ENCODE measurements at regions not wholly inside any gene's neighbourhood (a gene's known extent, or its start where the extent isn't known, plus 50 kb on each side); places are given as distances from the start of the nearest gene placed in this dataset.
A peak's percentile ranks its signal among the peaks of the same experiment; 100 is the strongest.

- DNase-seq = no peak
These were observed 716.1 kb downstream of the QKI start for GRCh38 chr6:164130585-164130984.

- peak; percentile 33 for DNase-seq
These were observed 715.6 kb downstream of the QKI start for GRCh38 chr6:164130151-164130550.

- DNase-seq = no peak
These were observed 714.7 kb downstream of the QKI start for GRCh38 chr6:164129218-164129617.

- no peak for DNase-seq
These were observed 713.6 kb downstream of the QKI start for GRCh38 chr6:164128101-164128500.

DNA sequence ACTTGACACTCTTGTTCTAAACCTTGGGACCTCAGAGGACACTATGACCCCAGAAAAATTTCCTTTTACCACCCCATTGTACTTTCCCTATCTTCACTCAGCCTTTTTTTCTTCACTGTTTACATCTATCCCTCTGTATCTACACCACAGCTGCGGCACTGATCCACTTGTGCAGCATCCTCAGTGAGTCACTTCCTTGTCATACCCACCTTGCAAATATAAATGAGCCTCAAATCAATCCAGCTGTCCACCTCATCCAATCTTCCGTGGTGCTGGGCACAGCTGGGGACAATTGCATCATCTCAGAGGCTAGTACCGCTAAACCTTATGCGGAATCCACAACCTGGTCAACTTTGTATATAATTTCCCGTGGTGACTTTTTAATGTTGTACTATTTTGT lies 710.5 kb downstream of the QKI start:
- no peak for DNase-seq

- DNase-seq = no peak
These were observed 710.0 kb downstream of the QKI start for GRCh38 chr6:164124473-164124872.

GRCh38 chr6:164122109-164122508 lies 707.6 kb downstream of the QKI start:
- DNase-seq = no peak

GRCh38 chr6:164121527-164121926 lies 707.0 kb downstream of the QKI start:
- DNase-seq = no peak

- DNase-seq = no peak
These were observed 700.1 kb downstream of the QKI start for GRCh38 chr6:164114651-164115050.

DNA sequence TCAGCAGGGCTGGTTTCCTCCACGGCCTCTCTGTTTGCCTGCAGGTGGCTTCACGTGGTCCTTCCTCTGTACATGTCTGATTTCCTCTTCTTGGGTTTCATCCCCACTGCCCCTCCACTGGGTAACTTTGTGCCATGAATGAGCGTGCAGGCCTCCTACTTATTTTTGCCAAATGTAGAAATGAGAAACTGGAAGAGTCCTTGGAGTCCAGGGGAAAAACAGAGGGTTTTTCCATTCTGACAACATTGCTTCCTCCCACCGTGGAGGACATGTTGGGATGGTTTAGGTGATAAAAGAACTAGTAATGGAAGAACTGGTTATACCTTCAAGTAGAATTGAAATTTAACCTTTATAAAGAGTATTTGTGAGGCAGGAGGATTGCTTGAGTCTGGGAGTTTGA lies 699.5 kb downstream of the QKI start:
- no peak for DNase-seq

GRCh38 chr6:164113637-164114036 lies 699.1 kb downstream of the QKI start:
- no peak for DNase-seq

DNA sequence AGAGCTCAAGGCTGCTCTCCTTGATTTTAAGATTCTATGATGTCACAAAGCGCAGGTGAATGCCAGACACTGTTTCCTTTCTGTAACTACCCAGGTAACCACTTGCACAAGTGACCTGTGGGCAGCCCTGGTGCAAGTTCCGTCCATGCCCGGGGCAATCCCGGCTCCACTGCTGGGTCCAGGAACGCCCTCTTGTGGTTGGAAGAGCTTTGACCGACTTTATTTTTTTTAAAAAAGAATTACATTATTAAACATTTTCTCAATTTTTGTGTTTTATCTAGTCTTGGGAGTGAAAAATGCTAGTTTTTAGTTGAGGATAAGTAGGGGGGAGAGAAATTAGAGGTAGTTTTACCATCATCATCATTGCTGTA lies 695.2 kb downstream of the QKI start:
- DNase-seq = no peak

DNA sequence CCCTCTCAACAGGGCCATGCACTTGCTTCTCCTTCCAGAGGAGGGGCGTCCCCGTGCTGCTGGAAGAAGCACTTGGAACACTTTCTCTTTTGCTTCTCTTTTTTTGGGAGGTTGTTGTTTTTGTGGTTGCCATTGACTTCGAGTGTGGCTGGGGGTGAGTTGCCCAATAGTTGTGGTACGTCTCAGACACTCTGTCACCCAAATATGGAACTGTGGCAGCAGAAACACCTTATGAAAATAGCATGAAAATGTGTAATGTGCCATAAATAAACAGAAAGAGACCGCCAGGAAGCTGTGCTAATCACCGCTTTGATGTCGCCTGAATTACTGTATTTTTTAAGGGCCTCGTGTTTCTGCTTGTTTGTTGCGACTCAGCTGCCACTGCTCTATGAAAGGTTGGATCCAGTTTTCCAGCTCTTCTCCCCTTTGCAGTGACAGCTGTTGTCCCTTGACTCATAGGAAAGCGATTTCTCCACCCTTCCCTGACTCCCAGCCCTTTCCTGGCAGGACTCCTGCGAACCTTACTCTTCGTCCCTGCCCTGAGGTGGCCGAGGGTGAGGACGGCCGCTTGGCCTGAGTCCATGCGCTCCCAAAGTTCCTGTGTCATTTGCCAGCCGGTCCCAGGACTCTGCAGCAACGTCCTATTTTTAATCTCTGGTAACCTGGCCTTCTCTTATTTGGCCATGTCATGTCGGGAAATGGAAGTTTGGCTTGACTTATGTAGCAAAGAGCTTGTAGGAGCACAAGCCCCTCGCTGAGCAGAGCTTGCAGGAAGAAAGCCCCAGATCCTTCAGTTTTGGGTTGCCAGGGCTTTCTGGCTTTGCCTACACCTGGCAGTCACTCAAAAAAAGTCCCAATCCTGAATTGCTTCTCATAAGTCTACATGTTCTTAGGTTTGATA lies 694.6 kb downstream of the QKI start:
- DNase-seq = peak; percentile 76

DNA sequence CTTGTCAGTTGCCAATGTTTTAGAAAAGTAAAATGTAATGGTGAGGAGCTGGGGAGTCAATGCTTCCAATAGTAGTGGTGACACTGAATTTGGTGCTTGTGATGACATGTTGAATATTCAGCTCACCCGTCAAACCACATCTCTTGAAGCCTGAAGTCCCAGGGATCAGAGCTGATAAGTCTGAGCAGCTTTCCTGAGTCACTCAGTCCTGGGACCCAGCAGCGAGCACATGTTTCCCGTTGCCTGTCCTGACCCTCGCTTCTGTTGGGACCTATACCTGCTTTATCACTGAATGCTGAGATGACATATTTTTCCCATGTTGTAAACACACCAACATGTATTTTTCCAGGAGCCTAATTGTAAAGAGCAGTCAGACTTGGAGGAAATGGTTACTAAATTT lies 693.6 kb downstream of the QKI start:
- no peak for DNase-seq

GRCh38 chr6:164107297-164107995 lies 692.9 kb downstream of the QKI start:
- no peak for DNase-seq

GRCh38 chr6:164106345-164106769 lies 691.8 kb downstream of the QKI start:
- DNase-seq = peak; percentile 46

DNA sequence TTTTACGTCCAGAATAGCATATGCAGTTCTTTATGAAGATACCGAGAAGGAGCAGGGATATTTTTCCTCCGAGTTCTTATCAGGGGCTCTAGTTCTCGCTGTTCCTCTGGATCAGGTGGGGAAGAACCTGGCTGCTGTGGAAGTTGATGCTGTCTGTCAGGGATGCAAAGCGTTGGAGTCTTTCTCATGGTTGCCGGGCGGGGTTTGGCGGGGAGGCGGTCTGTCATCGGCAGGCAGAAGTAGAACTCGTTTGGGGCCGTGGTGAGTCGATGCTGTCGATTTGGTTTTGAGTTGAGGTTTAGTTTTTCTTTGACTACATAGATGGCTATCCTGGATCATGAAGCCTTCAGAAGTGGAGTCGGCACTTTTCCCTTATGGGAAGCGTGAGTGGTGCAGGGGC lies 691.2 kb downstream of the QKI start:
- no peak for DNase-seq

- no peak for DNase-seq
These were observed 689.9 kb downstream of the QKI start for GRCh38 chr6:164104432-164104831.

DNA sequence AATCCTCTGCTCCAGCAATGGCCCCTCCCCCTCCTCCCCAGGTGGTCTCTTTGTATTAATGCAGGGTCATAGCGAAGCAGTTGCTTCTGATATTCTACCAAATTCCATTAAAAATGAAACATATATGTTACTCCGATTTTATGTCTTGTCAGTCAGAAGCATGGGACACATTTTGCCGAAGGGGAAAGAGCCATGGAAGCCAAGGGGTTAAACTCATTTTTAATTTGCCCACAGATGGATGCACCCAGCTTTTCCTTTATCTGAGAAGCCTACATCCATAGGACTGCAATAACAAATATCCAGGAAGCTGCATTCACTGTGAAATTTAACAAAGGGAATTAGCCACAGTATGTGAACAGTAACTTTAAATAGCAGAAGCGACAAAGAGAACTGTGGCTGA lies 688.2 kb downstream of the QKI start:
- no peak for DNase-seq

DNA sequence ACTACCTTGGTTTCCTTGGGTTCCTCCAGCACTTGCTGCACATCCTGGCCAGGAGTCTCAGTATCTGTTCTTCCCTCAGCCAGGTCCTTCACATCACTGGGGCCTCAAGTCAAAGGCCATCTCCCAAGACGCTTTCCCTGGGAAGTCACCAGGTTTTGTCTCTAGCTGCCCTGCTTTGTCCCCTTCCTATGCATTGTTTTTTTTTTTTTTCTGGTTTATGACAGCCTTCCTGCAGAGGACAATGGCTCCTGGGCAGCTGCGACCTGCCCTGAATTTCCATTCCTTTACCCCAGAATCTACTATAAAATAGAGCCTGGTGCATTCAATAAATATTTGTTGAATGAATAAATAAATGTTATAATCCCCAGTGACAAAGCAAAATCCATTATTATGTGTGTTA lies 687.3 kb downstream of the QKI start:
- DNase-seq = no peak

DNA sequence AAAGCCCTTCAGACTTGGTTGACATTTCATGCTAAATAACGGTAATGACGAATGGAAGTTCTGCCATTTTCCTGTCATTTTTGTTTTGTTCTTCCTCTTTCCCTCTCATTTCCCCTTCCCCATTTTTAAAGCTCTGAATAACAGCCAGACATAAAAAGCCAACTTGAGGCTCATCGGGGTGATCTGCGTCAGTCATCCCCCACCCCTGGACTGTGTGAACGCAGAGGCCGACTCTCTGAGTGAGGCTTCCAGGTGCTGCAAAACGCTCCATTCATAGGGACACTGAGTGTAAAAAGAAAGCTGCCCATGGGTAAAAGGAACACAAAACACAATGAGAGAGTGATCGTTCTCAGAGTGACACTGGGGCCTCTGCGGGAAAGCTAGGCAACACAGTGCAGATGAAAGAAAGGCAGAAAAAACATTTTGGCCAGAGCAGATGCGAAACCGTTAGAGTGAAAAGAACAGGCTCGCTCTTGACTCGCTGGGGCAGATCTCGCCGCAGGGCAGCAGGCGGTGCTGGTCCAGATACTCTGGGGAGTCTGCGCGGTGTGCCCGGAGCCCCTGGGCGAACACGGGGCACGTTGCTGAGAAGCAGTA lies 684.8 kb downstream of the QKI start:
- DNase-seq = no peak

GRCh38 chr6:164098857-164099267 lies 684.3 kb downstream of the QKI start:
- DNase-seq = peak; percentile 42

DNA sequence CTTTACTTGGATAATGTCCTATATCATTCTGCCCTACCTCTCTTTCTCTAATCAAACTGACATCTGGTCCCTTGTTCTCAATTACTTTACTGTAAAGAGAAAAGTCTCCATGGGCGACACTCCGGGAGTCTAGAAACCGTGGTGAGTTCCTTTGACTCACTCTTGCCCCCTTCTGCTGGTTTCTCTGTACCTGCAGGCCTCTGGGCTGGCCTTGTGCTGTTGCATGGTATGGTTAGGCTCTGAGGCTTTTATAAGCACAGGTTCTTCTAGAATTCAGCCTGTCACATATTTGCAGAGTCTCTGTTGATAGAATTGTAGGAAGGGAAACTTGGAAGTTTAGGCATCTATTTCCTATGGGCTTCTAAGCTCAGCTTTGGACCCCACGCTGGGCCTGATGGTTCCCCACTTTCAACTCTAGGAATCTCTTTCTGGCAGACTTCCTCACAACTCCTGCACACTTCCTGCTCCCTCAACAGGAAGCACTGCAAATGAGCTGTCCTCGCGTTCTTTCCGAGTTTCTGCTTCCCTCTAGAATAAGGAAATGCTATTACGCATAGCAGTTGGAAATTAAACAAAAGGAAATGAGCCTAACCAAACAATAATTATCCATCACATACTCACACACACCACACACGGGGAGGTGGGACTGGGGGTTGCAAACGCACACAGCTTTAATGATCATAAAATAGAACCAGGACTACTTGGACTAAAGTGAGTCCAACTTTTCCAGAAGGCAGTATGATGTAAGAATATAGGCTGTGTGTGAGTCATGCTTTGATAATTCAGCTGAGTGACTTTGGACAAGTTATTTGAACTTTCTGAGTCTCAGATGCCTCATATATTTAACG lies 683.3 kb downstream of the QKI start:
- DNase-seq = peak; percentile 74

All from right hindlimb (tissue), 1 donor.